ENCODE measurements at regions not wholly inside any gene's neighbourhood (a gene's known extent, or its start where the extent isn't known, plus 50 kb on each side); places are given as distances from the start of the nearest gene placed in this dataset.

GRCh38 chr10:6877722-6878392 lies 297.8 kb upstream of the PRKCQ start:
- no peak overlapping the region for H3K4me2 ChIP-seq (ENCODE audit: low read depth, low read length)
- no peaks in the 10 kb centered on the region for H3K79me2 ChIP-seq (ENCODE audit: insufficient read depth, low read length)
- no peak overlapping the region for H2AFZ ChIP-seq (ENCODE audit: low read length)
- no peak overlapping the region for H3K27ac ChIP-seq (ENCODE audit: extremely low read length, insufficient read depth, low read length)
- no TSS peak for BruUV-seq (replicated peaks)
- H3K27me3 ChIP-seq (ENCODE audit: control insufficient read depth in 1 of 2, insufficient read depth in 2 of 2, low read length in 2 of 2): peaks cover 2 to 13% of the 10 kb centered on the region in 2 experiments; a peak in 4 of 5 replicates
- H3K36me3 ChIP-seq (replicated peaks in 1 of 2; ENCODE audit: control insufficient read depth in 1 of 2, insufficient read depth in 2 of 2, low read length in 2 of 2): no peaks in the 10 kb centered on the region
- no peaks in the 10 kb centered on the region for H4K20me1 ChIP-seq (ENCODE audit: insufficient read depth, low read length)
- intact Hi-C loops (cut with micrococcal nuclease; ENCODE audit: unreplicated experiment) (no loop called here), in situ Hi-C loops (cut with HindIII; ENCODE audit: extremely low pct_ligation_motif_present, low pct_unique_long_range_greater_than_20kb) (no loop called here)
- ChIA-PET POLR2A (no interaction called here), CTCF (ENCODE audit: low intra/inter-chr PET ratio, low total read pairs) (no interaction called here)
- H3K9ac ChIP-seq (ENCODE audit: insufficient read depth, low read depth, low read length): no peak overlapping the region
- no peaks in the 10 kb centered on the region for H3K9me3 ChIP-seq (ENCODE audit: low read length)
- H3K4me3 ChIP-seq (replicated peaks in 1 of 3; ENCODE audit: insufficient read depth in 1 of 3, low read depth in 2 of 3, low read length in 3 of 3): no peak overlapping the region
- 8% methylated on average over 11 of the region's 11 CpGs for WGBS (ENCODE audit: low lambda C conversion rate)
- FAIRE-seq (no peak), ATAC-seq (no peak), DNase-seq (ENCODE audit: low spot score) (no peak)
- TF ChIP-seq FOSL2 (CRISPR knock-in tag; IDR thresholded peaks at IDR 0.05) (no peak), KAT8 (CRISPR knock-in tag; IDR thresholded peaks at IDR 0.05) (no peak), MTF1 (CRISPR knock-in tag; IDR thresholded peaks at IDR 0.05) (no peak), ZNF784 (CRISPR knock-in tag; IDR thresholded peaks at IDR 0.05; ENCODE audit: borderline replicate concordance) (no peak), ZBTB25 (CRISPR knock-in tag; IDR thresholded peaks at IDR 0.05) (no peak), CENPT (CRISPR knock-in tag; IDR thresholded peaks at IDR 0.05; ENCODE audit: low read depth) (no peak), ZNF580 (CRISPR knock-in tag; IDR thresholded peaks at IDR 0.05; ENCODE audit: borderline replicate concordance, low read depth) (no peak), KMT2A (CRISPR knock-in tag; IDR thresholded peaks at IDR 0.05) (no peak), ARNT (IDR thresholded peaks at IDR 0.05) (no peak), NFIB (CRISPR knock-in tag; IDR thresholded peaks at IDR 0.05; ENCODE audit: borderline replicate concordance) (no peak), KLF6 (CRISPR knock-in tag; IDR thresholded peaks at IDR 0.05) (no peak), MAFK (conservative IDR thresholded peaks at IDR 0.05 in 1 of 2, IDR thresholded peaks at IDR 0.05 in 1 of 2; ENCODE audit: low read length in 2 of 2) (no peak), TBL1XR1 (IDR thresholded peaks at IDR 0.05; ENCODE audit: borderline replicate concordance, low read length, partially characterized antibody) (no peak), SMARCE1 (IDR thresholded peaks at IDR 0.05; ENCODE audit: borderline replicate concordance) (no peak)
- TF ChIP-seq, protein P1, sequence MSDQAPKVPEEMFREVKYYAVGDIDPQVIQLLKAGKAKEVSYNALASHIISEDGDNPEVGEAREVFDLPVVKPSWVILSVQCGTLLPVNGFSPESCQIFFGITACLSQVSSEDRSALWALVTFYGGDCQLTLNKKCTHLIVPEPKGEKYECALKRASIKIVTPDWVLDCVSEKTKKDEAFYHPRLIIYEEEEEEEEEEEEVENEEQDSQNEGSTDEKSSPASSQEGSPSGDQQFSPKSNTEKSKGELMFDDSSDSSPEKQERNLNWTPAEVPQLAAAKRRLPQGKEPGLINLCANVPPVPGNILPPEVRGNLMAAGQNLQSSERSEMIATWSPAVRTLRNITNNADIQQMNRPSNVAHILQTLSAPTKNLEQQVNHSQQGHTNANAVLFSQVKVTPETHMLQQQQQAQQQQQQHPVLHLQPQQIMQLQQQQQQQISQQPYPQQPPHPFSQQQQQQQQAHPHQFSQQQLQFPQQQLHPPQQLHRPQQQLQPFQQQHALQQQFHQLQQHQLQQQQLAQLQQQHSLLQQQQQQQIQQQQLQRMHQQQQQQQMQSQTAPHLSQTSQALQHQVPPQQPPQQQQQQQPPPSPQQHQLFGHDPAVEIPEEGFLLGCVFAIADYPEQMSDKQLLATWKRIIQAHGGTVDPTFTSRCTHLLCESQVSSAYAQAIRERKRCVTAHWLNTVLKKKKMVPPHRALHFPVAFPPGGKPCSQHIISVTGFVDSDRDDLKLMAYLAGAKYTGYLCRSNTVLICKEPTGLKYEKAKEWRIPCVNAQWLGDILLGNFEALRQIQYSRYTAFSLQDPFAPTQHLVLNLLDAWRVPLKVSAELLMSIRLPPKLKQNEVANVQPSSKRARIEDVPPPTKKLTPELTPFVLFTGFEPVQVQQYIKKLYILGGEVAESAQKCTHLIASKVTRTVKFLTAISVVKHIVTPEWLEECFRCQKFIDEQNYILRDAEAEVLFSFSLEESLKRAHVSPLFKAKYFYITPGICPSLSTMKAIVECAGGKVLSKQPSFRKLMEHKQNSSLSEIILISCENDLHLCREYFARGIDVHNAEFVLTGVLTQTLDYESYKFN (CRISPR knock-in tag; conservative IDR thresholded peaks at IDR 0.05): no peak
- TF ChIP-seq, protein P2, sequence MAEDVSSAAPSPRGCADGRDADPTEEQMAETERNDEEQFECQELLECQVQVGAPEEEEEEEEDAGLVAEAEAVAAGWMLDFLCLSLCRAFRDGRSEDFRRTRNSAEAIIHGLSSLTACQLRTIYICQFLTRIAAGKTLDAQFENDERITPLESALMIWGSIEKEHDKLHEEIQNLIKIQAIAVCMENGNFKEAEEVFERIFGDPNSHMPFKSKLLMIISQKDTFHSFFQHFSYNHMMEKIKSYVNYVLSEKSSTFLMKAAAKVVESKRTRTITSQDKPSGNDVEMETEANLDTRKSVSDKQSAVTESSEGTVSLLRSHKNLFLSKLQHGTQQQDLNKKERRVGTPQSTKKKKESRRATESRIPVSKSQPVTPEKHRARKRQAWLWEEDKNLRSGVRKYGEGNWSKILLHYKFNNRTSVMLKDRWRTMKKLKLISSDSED (CRISPR knock-in tag; IDR thresholded peaks at IDR 0.05): no peak
- no peaks in the 10 kb centered on the region for H3K4me1 ChIP-seq (ENCODE audit: insufficient read depth, low read length)
